ENCODE measurements at regions not wholly inside any gene's neighbourhood (a gene's known extent, or its start where the extent isn't known, plus 50 kb on each side); places are given as distances from the start of the nearest gene placed in this dataset.

DNA sequence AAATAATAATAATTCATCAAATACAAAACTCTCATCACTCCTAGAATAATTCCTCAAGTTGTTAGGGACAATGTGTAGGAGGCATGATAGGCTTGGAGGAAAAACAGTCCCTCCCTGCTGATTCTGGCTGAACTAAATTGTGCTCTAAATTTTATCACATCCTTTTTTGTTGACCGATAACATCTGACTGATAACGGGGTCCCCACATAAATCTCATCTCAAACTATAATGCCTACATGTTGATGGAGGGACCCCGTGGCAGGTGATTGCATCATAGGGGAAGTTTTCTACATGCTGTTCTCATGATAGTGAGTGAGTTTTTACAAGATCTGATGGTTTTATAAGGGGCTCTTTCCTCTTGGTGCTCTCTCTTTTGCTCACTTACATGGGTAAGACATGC lies 1043.5 kb upstream of the SORCS1 start:
- TF ChIP-seq EZH2phosphoT487 (IDR thresholded peaks at IDR 0.05; ENCODE audit: low read depth, severe bottlenecking, unreplicated experiment), result no peak
- no peak for TF ChIP-seq CTCF (IDR thresholded peaks at IDR 0.05; ENCODE audit: poor library complexity)
